IPS DF 6.9 (cell line): ENCODE measurements at regions not wholly inside any gene's neighbourhood (a gene's known extent, or its start where the extent isn't known, plus 50 kb on each side); places are given as distances from the start of the nearest gene placed in this dataset.
"Not testable (repeated sequence)": the region's sequence is repeated elsewhere in the genome, so short reads cannot be mapped to it uniquely, and the experiment has no call there.

ENCODE experiments used
- DNase-seq: peaks from one replicate; pipeline ENCODE4 v3.0.0-alpha.2; 2013; ENCODE audit warnings: low read depth, low spot score
- H3K27ac ChIP-seq: one replicate; pipeline ENCODE4 v1.5.1; 2013; ENCODE audit warnings: low read length, control low read depth
- H3K27me3 ChIP-seq: 2 replicates; pipeline ENCODE4 v1.6.1; 2013; ENCODE audit warnings: mild to moderate bottlenecking, low read length; ENCODE audit not compliant: control insufficient read depth, insufficient read depth
- H3K36me3 ChIP-seq: 2 replicates; pipeline ENCODE4 v1.6.1; 2013; ENCODE audit warnings: low read length; ENCODE audit not compliant: control insufficient read depth, insufficient read depth
- H3K4me1 ChIP-seq: 2 replicates; pipeline ENCODE4 v1.6.1; 2013; ENCODE audit warnings: low read length; ENCODE audit not compliant: control insufficient read depth, insufficient read depth
- H3K4me3 ChIP-seq: 2 replicates; pipeline ENCODE4 v1.5.1; 2013; ENCODE audit warnings: mild to moderate bottlenecking, low read length
- H3K9me3 ChIP-seq: 2 replicates; pipeline ENCODE4 v1.6.1; 2013; ENCODE audit warnings: low read length, inconsistent platforms; ENCODE audit not compliant: control insufficient read depth, insufficient read depth
- WGBS: extraction: QIAGEN DNeasy Blood & Tissue Kit; methylation state at CpG from one replicate; pipeline ENCODE4 v1.1.7; 2013; ENCODE audit warnings: mixed read lengths, missing lambda C conversion rate; ENCODE audit not compliant: insufficient read length, insufficient coverage; 5-methylcytosine and 5-hydroxymethylcytosine counted together

DNA sequence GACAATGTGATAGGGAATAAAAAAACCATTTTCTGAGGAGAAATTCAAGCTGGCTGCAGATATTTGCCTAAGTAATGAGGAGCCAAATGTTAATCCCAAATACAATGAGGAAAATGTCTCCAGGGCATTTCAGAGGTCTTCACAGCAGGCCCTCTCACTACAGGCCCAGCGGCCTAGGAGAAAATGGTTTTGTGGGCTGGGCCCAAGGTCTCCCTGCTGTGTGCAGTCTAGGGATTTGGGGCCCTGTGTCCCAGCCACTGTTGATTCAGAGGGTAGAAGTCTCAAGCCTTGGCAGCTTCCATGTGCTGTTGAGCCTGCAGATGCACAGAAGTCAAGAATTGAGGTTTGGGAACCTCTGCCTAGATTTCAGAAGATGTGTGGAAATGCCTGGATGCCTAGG, 778.7 kb downstream of the CENPC start:
- H3K9me3 ChIP-seq, result no peaks in the 10 kb centered on the region
- H3K27me3 ChIP-seq, result no peaks in the 10 kb centered on the region
- H3K4me1 ChIP-seq, result no peaks in the 10 kb centered on the region
- WGBS, result no CpG with 5 or more reads among the region's 1 CpG
- H3K4me3 ChIP-seq, result no peak overlapping the region
- DNase-seq, result peak; percentile 1
- H3K36me3 ChIP-seq, result no peaks in the 10 kb centered on the region
- no peak overlapping the region for H3K27ac ChIP-seq

DNA sequence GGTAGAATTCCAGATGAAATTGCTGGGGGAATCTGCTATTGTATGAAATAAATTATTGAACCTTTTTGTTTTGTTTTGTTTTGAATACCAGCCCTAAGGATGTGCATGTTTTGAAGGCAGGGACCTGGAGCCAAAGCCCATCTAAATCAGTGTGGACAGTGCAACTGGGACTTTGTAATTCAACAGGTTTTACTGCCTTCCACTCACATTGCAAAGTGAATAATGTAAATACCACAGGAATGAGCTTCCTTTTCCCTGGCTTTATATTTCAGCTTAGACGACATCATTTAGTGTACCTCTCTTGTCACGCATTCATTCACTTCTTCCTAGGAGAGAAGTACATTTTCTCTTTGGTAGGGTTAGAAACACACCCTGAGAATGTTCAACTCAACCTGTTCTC, 795.0 kb downstream of the CENPC start:
- H3K27me3 ChIP-seq, result no peaks in the 10 kb centered on the region
- H3K27ac ChIP-seq, result no peak overlapping the region
- no CpG with 5 or more reads among the region's 2 CpGs for WGBS
- no peaks in the 10 kb centered on the region for H3K4me1 ChIP-seq
- H3K9me3 ChIP-seq, result no peaks in the 10 kb centered on the region
- H3K4me3 ChIP-seq, result no peak overlapping the region
- no peak for DNase-seq
- H3K36me3 ChIP-seq, result no peaks in the 10 kb centered on the region

DNA sequence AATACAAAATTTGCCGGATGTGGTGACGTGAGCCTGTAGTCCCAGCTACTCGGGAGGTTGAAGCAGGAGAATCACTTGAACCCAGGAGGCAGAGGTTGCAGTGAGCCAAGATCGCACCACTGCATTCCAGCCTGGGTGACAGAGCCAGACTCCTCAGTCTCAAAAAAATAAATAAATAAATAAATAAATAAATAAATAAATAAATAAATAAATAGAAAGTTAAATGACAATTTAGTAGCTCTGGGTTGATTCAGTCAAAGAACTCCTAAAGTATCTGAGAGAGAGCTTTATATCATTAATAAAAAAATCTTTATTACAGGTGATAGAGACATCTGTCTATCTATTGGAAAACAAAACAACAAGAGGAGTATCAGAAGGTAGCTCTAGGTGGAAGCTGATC, 798.4 kb downstream of the CENPC start:
- H3K27me3 ChIP-seq, H3K4me3 ChIP-seq: not testable (repeated sequence)
- WGBS, result no CpG with 5 or more reads among the region's 4 CpGs

DNA sequence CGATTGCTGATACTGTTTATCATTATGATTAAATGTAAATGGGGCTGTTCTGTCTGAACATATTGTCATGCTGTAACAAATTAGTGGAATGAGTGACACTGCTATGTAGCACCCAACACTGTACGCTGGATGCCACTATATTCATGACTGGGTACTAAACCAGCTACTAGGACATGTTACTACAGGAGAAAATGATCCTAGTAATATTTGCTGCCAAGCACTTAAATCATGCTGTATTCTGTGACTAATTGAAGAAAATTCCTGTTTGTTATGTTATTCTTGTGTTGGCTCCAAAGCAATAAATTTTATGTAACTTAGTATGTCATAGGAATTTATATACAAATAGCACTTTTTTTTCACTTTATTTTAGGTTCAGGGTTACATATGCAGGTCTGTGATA, 804.2 kb downstream of the CENPC start:
- WGBS, result no CpG with 5 or more reads among the region's 2 CpGs
- DNase-seq, result no peak

More for the DNA sequence above, 798.4 kb downstream of the CENPC start:
- H3K36me3 ChIP-seq, H3K27ac ChIP-seq, H3K4me1 ChIP-seq, H3K9me3 ChIP-seq, DNase-seq: not testable (repeated sequence)

DNA sequence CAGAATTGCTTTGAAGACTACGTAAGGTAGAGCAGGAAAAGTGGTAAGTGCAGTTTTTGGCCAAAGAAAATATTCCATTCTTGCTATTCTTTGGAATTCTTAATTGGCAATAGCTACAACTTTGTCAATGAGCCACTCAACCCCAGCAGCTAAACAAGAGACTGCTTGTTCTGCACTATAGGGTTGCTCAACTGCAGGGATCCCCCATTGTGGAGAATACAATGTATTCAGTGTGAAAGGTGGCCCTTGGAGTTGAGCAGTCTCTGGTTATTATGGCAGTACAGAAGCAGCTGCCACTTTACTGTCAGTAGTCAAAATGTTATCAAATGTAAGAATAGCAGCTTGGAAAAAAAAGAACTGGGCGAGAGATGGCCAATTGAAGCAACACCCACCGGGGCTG, 808.7 kb downstream of the CENPC start:
- Histone ChIP-seq H3K4me1 (no peaks in the 10 kb centered on the region), H3K9me3 (no peaks in the 10 kb centered on the region), H3K4me3 (no peak overlapping the region), H3K27me3 (no peaks in the 10 kb centered on the region), H3K27ac (no peak overlapping the region), H3K36me3 (no peaks in the 10 kb centered on the region)
- no peak for DNase-seq
- WGBS, result no CpG with 5 or more reads among the region's 3 CpGs

More for the DNA sequence above, 804.2 kb downstream of the CENPC start:
- no peaks in the 10 kb centered on the region for H3K27me3 ChIP-seq
- H3K27ac ChIP-seq, result no peak overlapping the region
- H3K9me3 ChIP-seq, result no peaks in the 10 kb centered on the region
- H3K36me3 ChIP-seq, result no peaks in the 10 kb centered on the region
- no peak overlapping the region for H3K4me3 ChIP-seq
- H3K4me1 ChIP-seq, result no peaks in the 10 kb centered on the region

DNA sequence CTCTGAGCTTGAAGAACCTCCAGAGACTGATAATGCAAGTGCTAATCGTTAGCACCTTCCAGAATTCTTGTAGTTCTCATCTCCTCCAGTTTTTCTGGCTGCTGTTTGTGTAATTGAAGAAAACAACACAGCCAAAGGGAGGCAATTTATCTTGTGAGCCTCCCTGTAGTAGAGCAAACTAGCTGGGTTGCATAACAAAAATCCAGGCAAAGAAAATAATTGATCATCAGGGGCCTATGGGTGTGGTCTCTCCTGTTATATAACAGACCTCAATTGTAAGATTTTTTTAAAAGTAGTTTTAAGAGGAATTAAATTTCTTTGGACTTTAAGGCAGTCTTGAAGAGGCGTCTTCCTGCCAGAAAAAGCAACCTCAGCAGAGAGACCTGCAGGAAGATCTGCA, 817.0 kb downstream of the CENPC start:
- no peak for DNase-seq
- Histone ChIP-seq H3K4me1 (no peaks in the 10 kb centered on the region), H3K4me3 (no peak overlapping the region), H3K36me3 (no peaks in the 10 kb centered on the region), H3K27ac (no peak overlapping the region), H3K27me3 (no peaks in the 10 kb centered on the region), H3K9me3 (no peaks in the 10 kb centered on the region)
- WGBS, result no CpG with 5 or more reads among the region's 2 CpGs

DNA sequence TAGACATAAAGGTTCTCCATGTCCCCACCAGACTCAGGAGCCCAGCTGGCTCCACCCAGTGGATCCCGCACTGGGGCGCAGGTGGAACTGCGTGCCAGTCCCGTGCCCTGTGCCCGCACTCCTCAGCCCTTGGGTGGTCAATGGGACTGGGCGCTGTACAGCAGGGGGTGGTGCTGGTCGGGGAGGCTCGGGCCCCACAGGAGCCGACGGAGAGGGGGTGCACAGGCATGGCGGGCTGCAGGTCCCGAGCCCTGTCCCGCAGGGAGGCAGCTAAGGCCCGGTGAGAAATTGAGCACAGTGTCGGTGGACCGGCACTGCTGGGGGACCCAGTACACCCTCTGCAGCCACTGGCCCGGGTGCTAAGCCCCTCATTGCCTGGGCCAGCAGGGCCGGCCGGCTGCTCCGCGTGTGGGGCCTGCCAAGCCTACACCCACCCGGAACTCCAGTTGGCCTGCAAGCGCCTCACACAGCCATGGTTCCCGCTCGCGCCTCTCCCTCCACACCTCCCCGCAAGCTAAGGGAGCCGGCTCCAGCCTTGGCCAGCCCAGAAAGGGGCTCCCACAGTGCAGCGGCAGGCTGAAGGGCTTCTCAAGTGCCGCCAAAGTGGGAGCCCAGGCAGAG, 832.9 kb downstream of the CENPC start:
- WGBS, result no CpG with 5 or more reads among the region's 30 CpGs
- not testable (repeated sequence) for H3K4me1 ChIP-seq, DNase-seq

DNA sequence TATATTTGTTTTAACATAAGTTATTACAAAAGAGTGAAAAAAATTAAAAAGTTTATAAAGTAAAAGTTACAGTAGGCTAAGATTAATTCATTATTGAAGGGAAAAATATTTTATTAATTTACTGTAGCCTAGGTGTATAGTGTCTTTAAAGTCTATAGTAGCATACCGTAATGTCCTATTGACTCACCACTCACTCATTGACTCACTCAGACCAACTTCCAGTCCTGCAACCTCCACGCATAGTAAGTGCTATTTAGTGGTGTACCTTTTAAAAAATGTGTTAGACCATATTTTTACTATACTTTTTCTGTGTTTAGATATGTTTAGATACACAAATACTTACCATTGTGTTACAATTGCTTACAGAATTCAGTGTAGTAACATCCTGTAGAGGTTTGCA, 841.1 kb downstream of the CENPC start:
- DNase-seq, result no peak
- Histone ChIP-seq H3K36me3 (no peaks in the 10 kb centered on the region), H3K27ac (no peak overlapping the region), H3K9me3 (no peaks in the 10 kb centered on the region), H3K4me1 (no peaks in the 10 kb centered on the region), H3K27me3 (no peaks in the 10 kb centered on the region), H3K4me3 (no peak overlapping the region)
- no CpG with 5 or more reads among the region's 2 CpGs for WGBS

More for the DNA sequence above, 832.9 kb downstream of the CENPC start:
- not testable (repeated sequence) for H3K9me3 ChIP-seq, H3K36me3 ChIP-seq, H3K27me3 ChIP-seq, H3K27ac ChIP-seq, H3K4me3 ChIP-seq

DNA sequence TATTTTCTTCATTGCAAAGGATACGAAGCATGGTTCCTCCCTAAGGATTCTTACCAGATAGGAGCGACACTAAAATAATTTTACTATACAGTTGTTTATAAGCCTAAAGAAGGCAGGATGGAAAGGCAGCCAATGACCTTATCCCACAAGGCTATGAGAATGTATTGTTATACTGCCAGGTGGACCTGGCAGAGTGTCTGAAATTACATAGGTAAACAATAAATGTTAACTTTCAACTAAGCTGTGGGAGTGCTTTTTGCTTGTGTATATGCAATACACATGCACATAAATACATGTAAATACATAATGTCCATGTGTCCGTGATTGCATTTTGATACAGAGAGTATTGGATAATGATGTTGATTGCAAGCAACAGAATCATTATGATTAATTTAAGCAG, 850.6 kb downstream of the CENPC start:
- H3K27me3 ChIP-seq, result no peaks in the 10 kb centered on the region
- no peak for DNase-seq
- no peaks in the 10 kb centered on the region for H3K9me3 ChIP-seq
- no peak overlapping the region for H3K27ac ChIP-seq
- no peaks in the 10 kb centered on the region for H3K36me3 ChIP-seq
- no peaks in the 10 kb centered on the region for H3K4me1 ChIP-seq
- WGBS, result no CpG with 5 or more reads among the region's 3 CpGs
- no peak overlapping the region for H3K4me3 ChIP-seq

DNA sequence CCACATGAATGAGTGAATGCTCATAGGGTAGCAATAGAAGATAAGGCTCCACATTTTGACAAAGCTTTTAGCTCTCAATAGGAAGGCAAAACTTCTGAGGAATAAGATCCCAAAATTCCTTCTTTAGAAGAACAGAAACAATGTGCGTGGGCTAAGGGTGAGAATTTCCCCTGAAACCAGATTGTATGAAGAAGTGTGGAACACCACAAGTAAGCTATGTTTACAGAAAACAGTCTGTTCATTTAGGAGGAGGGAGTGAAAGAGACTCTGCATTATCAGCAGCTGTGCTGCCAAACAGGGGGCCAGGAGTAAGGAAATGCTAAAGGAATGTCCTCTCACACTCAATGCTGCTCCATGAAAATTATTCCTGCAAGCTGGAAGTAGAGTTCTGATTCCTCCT, 851.6 kb downstream of the CENPC start:
- no peaks in the 10 kb centered on the region for H3K36me3 ChIP-seq
- no peaks in the 10 kb centered on the region for H3K4me1 ChIP-seq
- no peaks in the 10 kb centered on the region for H3K27me3 ChIP-seq
- H3K27ac ChIP-seq, result no peak overlapping the region
- DNase-seq, result no peak
- H3K4me3 ChIP-seq, result no peak overlapping the region
- WGBS, result no CpG with 5 or more reads among the region's 1 CpG
- no peaks in the 10 kb centered on the region for H3K9me3 ChIP-seq

DNA sequence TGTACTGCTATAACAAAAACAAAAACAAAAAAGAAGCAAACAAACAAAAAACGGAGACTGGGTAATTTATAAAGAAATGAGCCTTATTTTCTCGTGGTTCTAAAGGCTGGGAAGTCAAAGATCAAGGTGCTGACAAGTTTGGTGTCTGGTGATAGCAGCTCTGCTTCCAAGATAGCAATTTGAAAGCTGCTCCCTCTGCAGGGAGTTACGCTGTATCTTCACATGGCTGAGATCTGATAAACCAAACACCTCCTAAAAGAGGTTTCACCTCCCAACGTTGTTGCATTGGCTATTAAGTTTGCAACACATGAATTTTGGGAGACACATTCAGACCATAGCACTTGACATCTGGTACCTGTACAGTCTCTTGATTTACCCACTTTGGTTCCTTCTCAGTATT, 854.2 kb downstream of the CENPC start:
- H3K27me3 ChIP-seq, result no peaks in the 10 kb centered on the region
- no peak for DNase-seq
- no peaks in the 10 kb centered on the region for H3K9me3 ChIP-seq
- no peaks in the 10 kb centered on the region for H3K36me3 ChIP-seq
- WGBS, result no CpG with 5 or more reads among the region's 4 CpGs
- H3K4me1 ChIP-seq, result no peaks in the 10 kb centered on the region
- H3K27ac ChIP-seq, result no peak overlapping the region
- no peak overlapping the region for H3K4me3 ChIP-seq
